ENCODE measurements at regions not wholly inside any gene's neighbourhood (a gene's known extent, or its start where the extent isn't known, plus 50 kb on each side); places are given as distances from the start of the nearest gene placed in this dataset.

DNA sequence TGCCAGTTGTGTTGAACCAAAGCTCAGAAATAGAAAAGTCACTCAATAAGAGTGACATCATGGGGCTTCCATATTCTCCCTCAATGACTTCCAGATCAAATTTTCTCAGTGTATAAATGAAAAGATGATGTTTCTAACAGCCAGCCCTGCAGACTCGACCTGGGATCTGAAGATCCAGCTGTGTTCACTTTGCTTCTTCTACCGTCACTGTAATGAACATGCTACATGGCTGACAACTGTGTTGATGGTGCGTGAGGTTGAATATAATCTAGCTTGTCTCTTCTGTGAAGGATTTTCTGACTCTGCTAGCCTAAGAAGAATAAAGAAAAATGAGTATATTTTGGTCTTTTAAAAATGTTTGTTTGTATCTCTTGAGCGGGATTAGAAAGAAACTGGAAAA is 577.8 kb downstream of the ETNK1 start:
- POLR2A ChIA-PET = no interaction called here
- Mint-ChIP-seq H3K9me3 (peaks cover 0 to 2% (median 0%) of the 10 kb centered on the region in 9 donors), H3K4me3 (no peak overlapping the region), H3K27me3 (peaks cover 0 to 10% (median 1%) of the 10 kb centered on the region in 5 donors), H3K4me1 (no peaks in the 10 kb centered on the region), H3K36me3 (no peaks in the 10 kb centered on the region), H3K27ac (no peak overlapping the region)
- DNase-seq (no peak), ATAC-seq (no peak)

DNA sequence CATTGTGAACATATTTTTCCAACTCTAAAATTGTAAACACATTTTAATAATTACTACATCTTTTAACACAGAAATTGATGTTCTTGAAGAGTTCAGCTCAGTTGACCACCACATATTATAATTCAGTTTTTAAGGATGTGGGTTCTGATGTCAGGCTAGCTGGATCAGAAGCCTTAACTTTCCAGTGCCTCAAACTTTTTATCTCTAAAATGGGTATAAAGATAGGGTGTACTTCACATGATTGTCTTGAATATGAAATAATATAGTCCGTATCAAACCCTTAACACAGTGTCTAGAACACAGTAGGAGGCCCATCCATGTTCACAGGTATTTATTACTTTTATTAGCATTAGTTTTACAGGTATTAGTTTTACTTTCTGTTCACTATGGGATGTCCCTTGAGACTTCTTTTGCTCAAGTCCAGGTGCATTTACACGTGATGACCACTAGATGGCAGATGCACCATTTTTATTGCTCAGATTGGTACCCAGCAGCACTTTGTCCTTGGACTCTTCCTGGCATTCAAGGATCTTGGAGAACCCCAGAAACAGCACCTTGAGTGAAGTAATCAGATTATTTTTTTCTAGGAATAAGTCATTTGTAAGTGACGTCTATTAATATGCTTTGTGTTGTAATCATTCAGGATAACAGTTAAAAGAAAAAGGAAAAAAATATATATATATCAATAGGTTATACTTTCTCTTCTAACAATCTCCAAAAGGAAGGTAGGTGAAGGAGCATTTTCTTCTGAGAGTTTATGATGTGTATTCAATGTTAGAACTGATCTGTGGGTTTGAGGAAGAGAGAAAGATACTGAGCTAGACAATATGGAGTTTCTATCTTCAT is 580.2 kb downstream of the ETNK1 start:
- Mint-ChIP-seq H3K27me3 (peaks cover 0 to 10% (median 0%) of the 10 kb centered on the region in 5 donors), H3K36me3 (no peaks in the 10 kb centered on the region), H3K4me3 (no peak overlapping the region), H3K9me3 (no peaks in the 10 kb centered on the region), H3K27ac (peak overlapping the region in 1 of 10 donors; percentile 5), H3K4me1 (no peaks in the 10 kb centered on the region)
- DNase-seq = peak in 3 of 10 donors; percentile 29 to 38 (median 35)
- peak in 1 of 2 donors; percentile 36 for ATAC-seq
- POLR2A ChIA-PET = no interaction called here

DNA sequence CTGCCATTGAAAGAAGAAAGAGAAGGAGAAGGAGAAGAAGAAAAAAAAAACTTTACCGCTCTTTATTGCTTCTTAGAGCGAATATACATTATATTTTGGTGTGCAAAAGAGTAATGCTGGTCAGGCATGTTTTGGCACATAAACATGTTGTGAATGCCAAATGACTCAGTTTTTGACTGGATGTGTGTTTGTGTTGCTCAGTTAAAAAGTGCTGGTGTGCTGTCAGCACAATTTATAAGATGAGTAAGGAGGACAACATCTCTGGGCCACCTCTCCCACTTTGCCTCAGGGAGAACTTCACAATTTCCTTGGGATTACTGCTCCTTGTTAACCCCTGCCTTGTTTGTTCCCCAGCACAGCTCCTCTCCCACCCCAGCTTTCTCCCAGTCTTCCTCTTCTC is 584.8 kb downstream of the ETNK1 start:
- POLR2A ChIA-PET = no interaction called here
- Mint-ChIP-seq H3K4me1 (no peaks in the 10 kb centered on the region), H3K9me3 (peaks cover 0 to 3% (median 2%) of the 10 kb centered on the region in 9 donors), H3K27me3 (no peaks in the 10 kb centered on the region), H3K4me3 (no peak overlapping the region), H3K27ac (no peak overlapping the region), H3K36me3 (peaks cover 0 to under 1% (median 0%) of the 10 kb centered on the region in 3 donors)
- no peak for DNase-seq
- ATAC-seq = no peak

DNA sequence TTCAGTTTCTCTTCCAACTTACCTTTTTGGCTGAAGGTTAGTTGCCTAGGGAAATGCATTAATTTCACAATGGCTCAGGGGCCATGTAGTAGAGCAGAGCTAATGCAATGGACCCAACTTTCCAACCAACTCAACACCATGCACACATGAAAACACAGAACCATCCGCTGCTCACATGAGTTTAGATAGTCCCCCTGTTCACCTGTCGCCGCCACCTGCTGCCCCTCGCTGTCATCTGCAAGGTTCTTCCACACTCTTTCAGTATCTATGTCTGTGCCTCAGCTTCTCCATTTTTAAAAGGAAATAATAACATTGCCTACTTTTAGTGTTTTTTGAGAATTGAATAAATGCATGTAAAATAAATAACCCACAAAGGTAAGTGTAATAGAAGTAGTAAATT is 585.6 kb downstream of the ETNK1 start:
- DNase-seq = no peak
- no peaks in the 10 kb centered on the region for H3K4me1 Mint-ChIP-seq

DNA sequence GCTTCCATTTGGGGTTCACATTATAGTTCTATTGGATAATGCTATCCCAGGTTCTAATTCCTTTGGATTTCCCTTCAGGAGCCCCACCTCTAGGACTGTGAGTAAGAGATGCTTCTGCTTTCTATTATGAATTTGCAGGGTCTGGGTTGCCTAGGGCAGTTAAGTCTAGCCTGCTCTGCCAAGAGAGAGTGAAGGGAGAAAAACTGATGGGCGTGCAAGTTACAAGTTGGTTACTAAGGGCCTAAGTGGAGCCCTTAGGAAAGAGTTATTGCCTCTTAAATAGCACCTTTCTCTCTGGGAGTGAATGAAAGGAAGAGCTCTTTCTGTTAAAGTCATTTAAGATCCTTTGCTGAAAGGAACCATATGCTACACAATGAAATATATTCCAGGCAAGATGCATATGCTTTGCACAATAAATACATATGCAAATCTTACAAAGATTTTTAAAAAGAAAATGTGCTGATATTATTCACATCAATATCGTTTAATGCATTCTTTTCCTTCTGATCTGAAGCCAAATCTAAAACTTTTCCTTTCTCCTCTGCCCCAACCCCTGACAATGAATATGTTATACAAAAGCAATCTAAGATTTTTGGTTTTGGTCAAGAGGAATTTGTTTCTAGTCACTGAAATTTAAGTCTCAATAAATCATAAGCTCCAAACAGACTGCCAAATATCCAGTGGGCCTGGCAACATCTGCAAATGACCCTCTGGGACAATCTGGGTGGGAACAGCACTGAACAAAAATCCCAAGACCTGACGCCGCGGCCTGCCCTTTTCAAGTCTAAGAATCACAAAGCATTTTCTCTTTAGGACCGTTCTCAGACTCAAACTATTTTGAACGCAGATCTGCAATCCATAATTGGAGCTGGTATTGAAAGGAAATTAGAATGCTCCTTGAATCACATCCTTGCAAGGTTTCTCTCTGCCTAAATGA is 586.7 kb downstream of the ETNK1 start:
- POLR2A ChIA-PET = no interaction called here
- H3K27ac Mint-ChIP-seq = no peak overlapping the region
- no peak overlapping the region for H3K4me3 Mint-ChIP-seq
- no peaks in the 10 kb centered on the region for H3K27me3 Mint-ChIP-seq
- peaks cover 0 to 10% (median 0%) of the 10 kb centered on the region in 3 donors for H3K36me3 Mint-ChIP-seq
- ATAC-seq (no peak), DNase-seq (no peak)
- no peaks in the 10 kb centered on the region for H3K4me1 Mint-ChIP-seq
- H3K9me3 Mint-ChIP-seq = peaks cover 4 to 16% (median 10%) of the 10 kb centered on the region in 9 donors

More for the DNA sequence above, 585.6 kb downstream of the ETNK1 start:
- no peak overlapping the region for H3K27ac Mint-ChIP-seq
- no peak for ATAC-seq
- POLR2A ChIA-PET = no interaction called here
- peaks cover 4 to 10% (median 9%) of the 10 kb centered on the region in 9 donors for H3K9me3 Mint-ChIP-seq
- H3K27me3 Mint-ChIP-seq = no peaks in the 10 kb centered on the region
- no peak overlapping the region for H3K4me3 Mint-ChIP-seq
- H3K36me3 Mint-ChIP-seq = peaks cover 0 to 8% (median 0%) of the 10 kb centered on the region in 3 donors

DNA sequence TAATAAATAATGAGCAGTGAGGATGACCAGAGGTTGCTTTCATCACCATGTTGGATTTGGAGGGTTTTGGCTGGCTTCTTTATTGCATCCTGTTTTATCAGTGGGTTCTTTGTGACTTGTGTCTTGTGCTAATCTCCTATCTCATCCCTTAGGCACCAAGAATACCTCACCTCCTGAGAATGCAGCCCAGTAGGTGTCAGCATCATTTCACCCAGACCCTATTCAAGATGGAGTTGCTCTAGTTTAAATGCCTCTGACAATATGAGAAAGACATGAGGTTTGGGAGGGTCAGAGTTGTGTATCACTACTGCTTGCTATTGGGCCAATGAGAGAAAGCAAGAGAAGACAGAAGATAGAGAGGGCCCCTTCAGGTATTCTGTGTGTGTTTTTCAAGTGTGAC is 592.2 kb downstream of the ETNK1 start:
- Mint-ChIP-seq H3K4me3 (no peak overlapping the region), H3K27me3 (peaks cover 0 to 13% (median 0%) of the 10 kb centered on the region in 5 donors), H3K9me3 (peaks cover 7 to 16% (median 13%) of the 10 kb centered on the region in 9 donors), H3K4me1 (peaks cover 0 to 2% (median 0%) of the 10 kb centered on the region in 4 donors), H3K27ac (no peak overlapping the region), H3K36me3 (peaks cover 0 to 10% (median 0%) of the 10 kb centered on the region in 3 donors)
- POLR2A ChIA-PET = no interaction called here
- ATAC-seq (no peak), DNase-seq (no peak)

DNA sequence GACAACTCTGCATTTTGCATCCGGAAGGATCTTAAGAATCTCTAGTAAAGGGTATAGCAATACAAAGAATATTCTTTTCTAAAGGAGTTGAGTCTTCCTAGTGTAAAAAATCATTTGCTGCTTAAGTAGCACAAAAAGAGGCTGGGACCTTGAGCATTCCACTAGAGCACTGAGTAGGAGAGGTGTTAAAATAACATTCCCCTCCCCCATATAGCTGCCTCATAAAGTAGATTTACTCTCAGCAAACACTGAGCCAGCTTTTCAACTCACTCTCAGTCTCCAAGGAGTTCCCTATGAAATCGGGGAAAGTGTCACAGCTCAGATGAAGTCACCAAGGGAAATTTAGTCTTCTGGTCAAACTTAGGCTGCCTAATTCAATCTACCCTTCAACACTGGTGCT is 592.7 kb downstream of the ETNK1 start:
- peaks cover 0 to 2% (median 0%) of the 10 kb centered on the region in 4 donors for H3K4me1 Mint-ChIP-seq
- H3K4me3 Mint-ChIP-seq = no peak overlapping the region
- peaks cover 0 to 10% (median 0%) of the 10 kb centered on the region in 3 donors for H3K36me3 Mint-ChIP-seq
- H3K27me3 Mint-ChIP-seq = peaks cover 0 to 13% (median 0%) of the 10 kb centered on the region in 5 donors
- POLR2A ChIA-PET = no interaction called here
- DNase-seq (no peak), ATAC-seq (no peak)
- H3K27ac Mint-ChIP-seq = no peak overlapping the region
- H3K9me3 Mint-ChIP-seq = peaks cover 7 to 16% (median 13%) of the 10 kb centered on the region in 9 donors

DNA sequence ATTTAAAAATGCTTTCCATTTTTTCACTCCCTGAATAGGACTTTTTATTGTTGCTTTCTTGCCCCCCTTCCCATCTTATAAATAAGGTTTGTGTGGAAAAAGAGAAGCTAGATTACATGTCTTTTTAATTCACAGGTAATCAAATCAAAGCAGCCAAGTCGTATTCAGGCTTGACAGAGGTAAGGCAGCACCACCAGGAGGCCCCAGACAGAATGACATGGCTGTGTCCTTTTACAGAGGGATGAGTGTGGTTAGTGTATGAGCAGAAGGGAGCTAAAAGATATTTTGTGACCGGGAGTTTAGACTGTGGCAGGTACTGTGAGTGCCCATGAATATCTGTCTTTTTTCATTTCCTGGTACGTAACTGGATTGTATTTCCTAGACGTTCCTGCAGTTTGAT is 596.1 kb downstream of the ETNK1 start:
- H3K4me1 Mint-ChIP-seq = peaks cover 0 to 2% (median 0%) of the 10 kb centered on the region in 4 donors
- no peak for ATAC-seq
- H3K27ac Mint-ChIP-seq = no peak overlapping the region
- no peak overlapping the region for H3K4me3 Mint-ChIP-seq
- H3K36me3 Mint-ChIP-seq = no peaks in the 10 kb centered on the region
- no peak for DNase-seq
- H3K27me3 Mint-ChIP-seq = peaks cover 0 to 13% (median 0%) of the 10 kb centered on the region in 5 donors
- H3K9me3 Mint-ChIP-seq = peaks cover 0 to 7% (median under 1%) of the 10 kb centered on the region in 9 donors
- POLR2A ChIA-PET = no interaction called here

DNA sequence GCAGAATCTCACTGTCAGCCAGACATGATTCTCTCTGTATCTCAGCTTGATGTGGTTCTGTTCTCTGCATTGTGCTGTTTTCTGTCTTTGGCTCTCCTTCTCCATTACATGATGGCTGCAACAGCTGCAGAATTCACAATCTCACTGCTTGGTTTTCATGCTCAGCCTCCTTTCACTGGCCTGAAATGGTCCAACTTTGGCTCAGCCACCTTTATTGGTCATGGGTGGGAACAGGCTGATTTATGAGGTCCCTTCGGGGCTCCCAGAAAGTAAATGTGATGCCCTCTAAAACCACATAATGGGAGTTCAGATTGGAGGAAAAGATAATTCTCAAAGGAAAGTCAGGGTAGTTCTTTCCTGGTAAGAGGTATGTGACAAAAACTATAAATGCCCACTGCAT is 597.0 kb downstream of the ETNK1 start:
- DNase-seq = no peak
- Mint-ChIP-seq H3K4me3 (no peak overlapping the region), H3K9me3 (peaks cover 0 to 7% (median 0%) of the 10 kb centered on the region in 9 donors), H3K27ac (no peak overlapping the region), H3K4me1 (peaks cover 0 to 2% (median 0%) of the 10 kb centered on the region in 4 donors), H3K36me3 (no peaks in the 10 kb centered on the region), H3K27me3 (peaks cover 0 to 13% (median 0%) of the 10 kb centered on the region in 5 donors)
- POLR2A ChIA-PET = no interaction called here
- no peak for ATAC-seq

DNA sequence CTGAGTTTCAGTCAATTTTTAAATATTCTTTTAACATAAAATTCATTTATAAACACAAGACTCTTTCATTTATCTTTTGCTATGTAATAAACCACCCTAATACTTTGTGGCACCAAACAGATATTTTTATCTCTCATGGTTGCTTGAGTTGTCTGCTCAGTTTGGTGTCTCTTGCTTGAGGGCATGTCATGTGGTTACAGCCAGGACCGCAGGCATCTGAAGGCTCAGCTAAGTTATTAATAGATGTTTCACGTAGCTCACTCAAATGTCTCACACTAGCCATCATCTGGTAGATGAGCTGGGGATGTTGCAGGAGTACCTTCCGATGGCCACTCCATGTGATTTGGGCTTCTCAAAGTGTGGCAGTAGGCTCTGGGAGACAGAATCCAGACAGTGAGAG is 597.8 kb downstream of the ETNK1 start:
- DNase-seq = no peak
- POLR2A ChIA-PET = no interaction called here
- Mint-ChIP-seq H3K36me3 (no peaks in the 10 kb centered on the region), H3K27ac (no peak overlapping the region), H3K27me3 (peaks cover 0 to 13% (median 0%) of the 10 kb centered on the region in 5 donors), H3K9me3 (peaks cover 0 to 5% (median 0%) of the 10 kb centered on the region in 9 donors), H3K4me1 (peaks cover 0 to 2% (median 0%) of the 10 kb centered on the region in 4 donors), H3K4me3 (no peak overlapping the region)
- no peak for ATAC-seq

DNA sequence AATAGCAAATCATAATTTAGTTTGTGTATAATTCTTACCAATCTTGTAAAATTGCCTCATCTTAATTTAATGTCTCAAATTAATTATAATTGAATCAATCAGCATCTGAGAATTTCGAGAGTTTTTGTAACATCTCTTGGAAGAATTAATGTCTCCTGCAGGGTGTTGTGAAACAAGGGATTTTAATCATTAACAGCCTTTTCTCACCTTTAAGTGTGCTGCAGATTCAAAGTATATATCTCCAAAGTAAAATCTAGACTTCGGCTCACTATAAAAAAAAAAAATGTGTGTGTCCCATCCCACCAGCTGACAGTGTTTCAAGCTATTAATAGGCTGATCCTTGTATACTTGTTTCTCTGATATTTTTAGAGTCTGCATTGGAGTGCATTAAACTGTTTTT is 603.1 kb downstream of the ETNK1 start:
- no peaks in the 10 kb centered on the region for H3K4me1 Mint-ChIP-seq
- H3K27me3 Mint-ChIP-seq = peaks cover 0 to 2% (median 0%) of the 10 kb centered on the region in 5 donors
- no peaks in the 10 kb centered on the region for H3K9me3 Mint-ChIP-seq
- DNase-seq (no peak), ATAC-seq (no peak)
- H3K27ac Mint-ChIP-seq = no peak overlapping the region
- no peak overlapping the region for H3K4me3 Mint-ChIP-seq
- H3K36me3 Mint-ChIP-seq = no peaks in the 10 kb centered on the region
- POLR2A ChIA-PET = no interaction called here

DNA sequence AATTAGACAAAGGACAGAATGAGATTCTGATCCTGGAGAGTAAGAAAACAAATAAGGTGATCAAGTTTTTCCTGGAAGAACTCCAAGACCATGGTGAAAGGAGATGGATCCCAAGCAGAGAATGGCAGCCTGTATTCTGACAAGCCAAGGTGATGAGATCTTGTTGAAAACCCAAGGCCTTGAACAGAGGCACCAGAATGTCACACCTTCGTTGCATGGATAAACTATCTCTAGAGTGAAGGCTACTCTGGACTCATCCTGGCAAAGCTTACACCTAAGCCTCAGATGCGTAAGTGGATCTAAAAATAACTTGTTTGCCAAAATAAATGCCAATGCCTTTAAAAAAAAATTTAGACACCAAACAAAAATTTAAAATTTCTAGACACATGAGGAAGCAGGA is 605.9 kb downstream of the ETNK1 start:
- Mint-ChIP-seq H3K36me3 (no peaks in the 10 kb centered on the region), H3K27me3 (peaks cover 0 to 2% (median 0%) of the 10 kb centered on the region in 5 donors)

More for the DNA sequence above, 605.9 kb downstream of the ETNK1 start:
- ATAC-seq = no peak
- no peak overlapping the region for H3K27ac Mint-ChIP-seq
- POLR2A ChIA-PET = no interaction called here
- no peaks in the 10 kb centered on the region for H3K4me1 Mint-ChIP-seq
- DNase-seq = no peak
- no peaks in the 10 kb centered on the region for H3K9me3 Mint-ChIP-seq
- H3K4me3 Mint-ChIP-seq = no peak overlapping the region
